ENCODE measurements at regions not wholly inside any gene's neighbourhood (a gene's known extent, or its start where the extent isn't known, plus 50 kb on each side); places are given as distances from the start of the nearest gene placed in this dataset.
"Not testable (repeated sequence)": the region's sequence is repeated elsewhere in the genome, so short reads cannot be mapped to it uniquely, and the experiment has no call there.

GRCh38 chr22:11822326-11822725, 3705.7 kb upstream of the OR11H1 start:
- not testable (repeated sequence) for TF ChIP-seq CTCF, POLR2A (IDR thresholded peaks at IDR 0.05)

All from uterus (tissue), 2 donors.